ENCODE measurements at regions not wholly inside any gene's neighbourhood (a gene's known extent, or its start where the extent isn't known, plus 50 kb on each side); places are given as distances from the start of the nearest gene placed in this dataset.

- H3K27ac Mint-ChIP-seq, result no peak overlapping the region
- H3K9me3 Mint-ChIP-seq, result no peaks in the 10 kb centered on the region
- H3K36me3 Mint-ChIP-seq (ENCODE audit: low read depth), result no peaks in the 10 kb centered on the region
- no peak overlapping the region for H3K4me3 Mint-ChIP-seq
- peaks cover 7% of the 10 kb centered on the region for H3K27me3 Mint-ChIP-seq (ENCODE audit: low read depth)
- no peak for TF ChIP-seq CTCF (IDR thresholded peaks at IDR 0.05; ENCODE audit: unreplicated experiment in 3 of 3)
- no peaks in the 10 kb centered on the region for H3K4me1 Mint-ChIP-seq
Observed at GRCh38 chr1:195721210-195721971, 886.8 kb downstream of the KCNT2 start.

GRCh38 chr1:195717651-195718050 lies 890.6 kb downstream of the KCNT2 start:
- H3K4me1 Mint-ChIP-seq, result peaks cover 4% of the 10 kb centered on the region
- H3K36me3 Mint-ChIP-seq (ENCODE audit: low read depth), result no peaks in the 10 kb centered on the region
- no peaks in the 10 kb centered on the region for H3K9me3 Mint-ChIP-seq
- peaks cover 7% of the 10 kb centered on the region for H3K27me3 Mint-ChIP-seq (ENCODE audit: low read depth)
- H3K27ac Mint-ChIP-seq, result peak overlapping the region in 2 of 3 experiments; percentile 20 to 76
- TF ChIP-seq CTCF (IDR thresholded peaks at IDR 0.05; ENCODE audit: unreplicated experiment in 3 of 3), result peak; percentile 42 to 56 (median 53)
- no peak overlapping the region for H3K4me3 Mint-ChIP-seq

GRCh38 chr1:195715652-195716051 lies 892.6 kb downstream of the KCNT2 start:
- H3K4me1 Mint-ChIP-seq, result peaks cover 4% of the 10 kb centered on the region
- no peak for TF ChIP-seq CTCF (IDR thresholded peaks at IDR 0.05; ENCODE audit: unreplicated experiment in 3 of 3)
- no peaks in the 10 kb centered on the region for H3K36me3 Mint-ChIP-seq (ENCODE audit: low read depth)
- no peak overlapping the region for H3K27ac Mint-ChIP-seq
- H3K9me3 Mint-ChIP-seq, result no peaks in the 10 kb centered on the region
- H3K4me3 Mint-ChIP-seq, result no peak overlapping the region
- H3K27me3 Mint-ChIP-seq (ENCODE audit: low read depth), result peaks cover 1% of the 10 kb centered on the region

- H3K27ac Mint-ChIP-seq, result no peak overlapping the region
- H3K27me3 Mint-ChIP-seq (ENCODE audit: low read depth), result no peaks in the 10 kb centered on the region
- peaks cover 4% of the 10 kb centered on the region for H3K4me1 Mint-ChIP-seq
- H3K9me3 Mint-ChIP-seq, result no peaks in the 10 kb centered on the region
- TF ChIP-seq CTCF (IDR thresholded peaks at IDR 0.05; ENCODE audit: unreplicated experiment in 3 of 3), result no peak
- H3K36me3 Mint-ChIP-seq (ENCODE audit: low read depth), result no peaks in the 10 kb centered on the region
- no peak overlapping the region for H3K4me3 Mint-ChIP-seq
Observed at GRCh38 chr1:195714248-195714647, 894.0 kb downstream of the KCNT2 start.

- H3K27ac Mint-ChIP-seq, result no peak overlapping the region
- H3K36me3 Mint-ChIP-seq (ENCODE audit: low read depth), result no peaks in the 10 kb centered on the region
- no peak for TF ChIP-seq CTCF (IDR thresholded peaks at IDR 0.05; ENCODE audit: unreplicated experiment in 3 of 3)
- no peaks in the 10 kb centered on the region for H3K27me3 Mint-ChIP-seq (ENCODE audit: low read depth)
- peaks cover 4% of the 10 kb centered on the region for H3K4me1 Mint-ChIP-seq
- no peaks in the 10 kb centered on the region for H3K9me3 Mint-ChIP-seq
- H3K4me3 Mint-ChIP-seq, result no peak overlapping the region
Observed at GRCh38 chr1:195709821-195710220, 898.4 kb downstream of the KCNT2 start.

- Mint-ChIP-seq H3K27ac (no peak overlapping the region), H3K9me3 (no peaks in the 10 kb centered on the region), H3K4me3 (no peak overlapping the region), H3K36me3 (ENCODE audit: low read depth) (no peaks in the 10 kb centered on the region), H3K27me3 (ENCODE audit: low read depth) (no peaks in the 10 kb centered on the region), H3K4me1 (no peaks in the 10 kb centered on the region)
- TF ChIP-seq CTCF (IDR thresholded peaks at IDR 0.05; ENCODE audit: unreplicated experiment in 3 of 3), result no peak
Observed at GRCh38 chr1:195704028-195704427, 904.2 kb downstream of the KCNT2 start.
